ENCODE measurements at regions not wholly inside any gene's neighbourhood (a gene's known extent, or its start where the extent isn't known, plus 50 kb on each side); places are given as distances from the start of the nearest gene placed in this dataset.

GRCh38 chr12:58504143-58504938, 416.0 kb downstream of the LRIG3 start:
- peak in 1 of 2 donors; percentile 46 for DNase-seq (ENCODE audit: low read depth in 2 of 2)
- TF ChIP-seq CTCF (IDR thresholded peaks at IDR 0.05; ENCODE audit: low read depth, low read length), result no peak
- H3K4me3 ChIP-seq (replicated peaks in 1 of 2; ENCODE audit: low read depth in 2 of 2, low read length in 2 of 2), result no peak overlapping the region

GRCh38 chr12:58509116-58509885, 411.0 kb downstream of the LRIG3 start:
- peak; percentile 45 to 95 for DNase-seq (ENCODE audit: low read depth in 2 of 2)
- H3K4me3 ChIP-seq (replicated peaks in 1 of 2; ENCODE audit: low read depth in 2 of 2, low read length in 2 of 2), result no peak overlapping the region
- TF ChIP-seq CTCF (IDR thresholded peaks at IDR 0.05; ENCODE audit: low read depth, low read length), result no peak

GRCh38 chr12:58513301-58513834, 406.9 kb downstream of the LRIG3 start:
- no peak for TF ChIP-seq CTCF (IDR thresholded peaks at IDR 0.05; ENCODE audit: low read depth, low read length)
- no peak overlapping the region for H3K4me3 ChIP-seq (replicated peaks in 1 of 2; ENCODE audit: low read depth in 2 of 2, low read length in 2 of 2)
- DNase-seq (ENCODE audit: low read depth in 2 of 2), result no peak

GRCh38 chr12:58513852-58514251, 406.5 kb downstream of the LRIG3 start:
- TF ChIP-seq CTCF (IDR thresholded peaks at IDR 0.05; ENCODE audit: low read depth, low read length), result no peak
- no peak overlapping the region for H3K4me3 ChIP-seq (replicated peaks in 1 of 2; ENCODE audit: low read depth in 2 of 2, low read length in 2 of 2)
- no peak for DNase-seq (ENCODE audit: low read depth in 2 of 2)

- DNase-seq (ENCODE audit: low read depth in 2 of 2), result no peak
- no peak for TF ChIP-seq CTCF (IDR thresholded peaks at IDR 0.05; ENCODE audit: low read depth, low read length)
- no peak overlapping the region for H3K4me3 ChIP-seq (replicated peaks in 1 of 2; ENCODE audit: low read depth in 2 of 2, low read length in 2 of 2)
Measured at GRCh38 chr12:58519839-58520238, 400.5 kb downstream of the LRIG3 start.

GRCh38 chr12:58521152-58521551, 399.2 kb downstream of the LRIG3 start:
- no peak for DNase-seq (ENCODE audit: low read depth in 2 of 2)
- TF ChIP-seq CTCF (IDR thresholded peaks at IDR 0.05; ENCODE audit: low read depth, low read length), result no peak
- no peak overlapping the region for H3K4me3 ChIP-seq (replicated peaks in 1 of 2; ENCODE audit: low read depth in 2 of 2, low read length in 2 of 2)

Data from cardiac fibroblast (primary cell).